Testis (tissue), 2 donors: ENCODE measurements at regions not wholly inside any gene's neighbourhood (a gene's known extent, or its start where the extent isn't known, plus 50 kb on each side); places are given as distances from the start of the nearest gene placed in this dataset.

ENCODE experiments used
- DNase-seq: peaks from one replicate; pipeline ENCODE4 v3.0.0-alpha.2; 2019
- H3K27ac ChIP-seq, 2 donors: fragments of 200-600 bp; sonication (generic); one replicate each; pipeline ENCODE4 v1.5.1; 2019
- H3K27me3 ChIP-seq: fragments of 200-600 bp; sonication (generic); one replicate; pipeline ENCODE4 v1.5.1; 2019
- H3K36me3 ChIP-seq: fragments of 200-600 bp; sonication (generic); one replicate; pipeline ENCODE4 v1.5.1; 2017; ENCODE audit warnings: low read depth; ENCODE audit errors: missing control alignments
- H3K4me1 ChIP-seq: fragments of 200-600 bp; sonication (generic); one replicate; pipeline ENCODE4 v1.5.1; 2019
- H3K4me3 ChIP-seq, 2 donors: fragments of 200-600 bp; sonication (generic); one replicate each; pipeline ENCODE4 v1.5.1; 2017 to 2019
- H3K9me3 ChIP-seq: fragments of 200-600 bp; sonication (generic); one replicate; pipeline ENCODE4 v1.5.1; 2017
- POLR2A ChIP-seq: fragments of 450-650 bp; IDR thresholded peaks from one replicate; pipeline ENCODE4 v1.6.1; 2017; ENCODE audit warnings: antibody characterized with exemption, mild to moderate bottlenecking, moderate library complexity
- WGBS, 2 donors: methylation state at CpG; one replicate each; pipeline ENCODE4 v1.1.5; 2018; 5-methylcytosine and 5-hydroxymethylcytosine counted together
- intact Hi-C: fragments of 100-400 bp; cut with DNase I; formaldehyde crosslinking; loops from one replicate; pipeline ENCODE4 v1.15.1; 2023; ENCODE audit warnings: low total_unique reads
- TF ChIP-seq, protein P1 (sequence below), 3 experiments: fragments of 450-650 bp in 2 of 3; fragments of 200-600 bp in 1 of 3; sonication (generic) in 1 of 3; IDR thresholded peaks; one replicate each; pipeline ENCODE4 v1.5.1; 2016 to 2019; ENCODE audit warnings: antibody characterized with exemption in 3 of 3, mild to moderate bottlenecking in 2 of 3, moderate library complexity in 1 of 3

GRCh38 chr1:234735476-234735875 lies 125.5 kb upstream of the IRF2BP2 start:
- no peak for DNase-seq
- intact Hi-C loops = no loop called here
- H3K27ac ChIP-seq = no peak overlapping the region
- 93 to 96% methylated on average over 14 of the region's 14 CpGs for WGBS, 2 donors
- no peak overlapping the region for H3K4me3 ChIP-seq
- H3K36me3 ChIP-seq = no peaks in the 10 kb centered on the region
- H3K27me3 ChIP-seq = no peaks in the 10 kb centered on the region
- no peaks in the 10 kb centered on the region for H3K4me1 ChIP-seq
- no peaks in the 10 kb centered on the region for H3K9me3 ChIP-seq
- no peak for TF ChIP-seq POLR2A
- TF ChIP-seq, protein P1, sequence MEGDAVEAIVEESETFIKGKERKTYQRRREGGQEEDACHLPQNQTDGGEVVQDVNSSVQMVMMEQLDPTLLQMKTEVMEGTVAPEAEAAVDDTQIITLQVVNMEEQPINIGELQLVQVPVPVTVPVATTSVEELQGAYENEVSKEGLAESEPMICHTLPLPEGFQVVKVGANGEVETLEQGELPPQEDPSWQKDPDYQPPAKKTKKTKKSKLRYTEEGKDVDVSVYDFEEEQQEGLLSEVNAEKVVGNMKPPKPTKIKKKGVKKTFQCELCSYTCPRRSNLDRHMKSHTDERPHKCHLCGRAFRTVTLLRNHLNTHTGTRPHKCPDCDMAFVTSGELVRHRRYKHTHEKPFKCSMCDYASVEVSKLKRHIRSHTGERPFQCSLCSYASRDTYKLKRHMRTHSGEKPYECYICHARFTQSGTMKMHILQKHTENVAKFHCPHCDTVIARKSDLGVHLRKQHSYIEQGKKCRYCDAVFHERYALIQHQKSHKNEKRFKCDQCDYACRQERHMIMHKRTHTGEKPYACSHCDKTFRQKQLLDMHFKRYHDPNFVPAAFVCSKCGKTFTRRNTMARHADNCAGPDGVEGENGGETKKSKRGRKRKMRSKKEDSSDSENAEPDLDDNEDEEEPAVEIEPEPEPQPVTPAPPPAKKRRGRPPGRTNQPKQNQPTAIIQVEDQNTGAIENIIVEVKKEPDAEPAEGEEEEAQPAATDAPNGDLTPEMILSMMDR (IDR thresholded peaks at IDR 0.05) = no peak

- H3K4me1 ChIP-seq = no peaks in the 10 kb centered on the region
- H3K27me3 ChIP-seq = no peaks in the 10 kb centered on the region
- no peaks in the 10 kb centered on the region for H3K9me3 ChIP-seq
- H3K4me3 ChIP-seq = no peak overlapping the region
- 67 to 74% methylated on average over 9 of the region's 9 CpGs for WGBS, 2 donors
- intact Hi-C loops = no loop called here
- DNase-seq = no peak
- H3K36me3 ChIP-seq = no peaks in the 10 kb centered on the region
- no peak overlapping the region for H3K27ac ChIP-seq
- TF ChIP-seq, protein P1 (IDR thresholded peaks at IDR 0.05) = no peak
- TF ChIP-seq POLR2A = no peak
Observed at GRCh38 chr1:234734869-234735268, 124.9 kb upstream of the IRF2BP2 start.

- intact Hi-C loops = no loop called here
- no peak for DNase-seq
Observed at GRCh38 chr1:234734412-234734835, 124.4 kb upstream of the IRF2BP2 start.

DNA sequence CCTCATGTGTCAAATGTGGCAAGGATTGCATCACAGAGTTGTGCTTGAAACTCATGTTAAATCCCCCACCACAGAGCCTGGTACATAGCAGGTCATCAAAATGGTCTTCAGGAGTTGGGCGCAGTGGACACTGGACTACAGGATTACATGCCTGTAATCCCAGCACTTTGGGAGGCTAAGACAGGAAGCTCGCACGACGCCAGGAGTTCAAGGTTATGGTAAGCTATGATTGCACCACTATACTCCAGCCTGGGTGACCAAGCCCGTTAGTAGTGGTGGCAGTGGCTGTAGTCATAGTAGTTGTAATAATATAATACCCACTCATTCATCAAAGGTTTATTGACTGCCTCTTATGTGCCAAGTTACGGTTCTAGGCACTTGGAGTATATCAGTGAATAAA lies 123.4 kb upstream of the IRF2BP2 start:
- TF ChIP-seq, protein P1 (IDR thresholded peaks at IDR 0.05) = no peak
- no peak for TF ChIP-seq POLR2A
- no peaks in the 10 kb centered on the region for H3K36me3 ChIP-seq
- no peaks in the 10 kb centered on the region for H3K9me3 ChIP-seq
- H3K27ac ChIP-seq = no peak overlapping the region
- DNase-seq = no peak
- 92 to 93% methylated on average over 6 of the region's 6 CpGs for WGBS, 2 donors
- intact Hi-C loops = no loop called here
- H3K4me3 ChIP-seq = no peak overlapping the region
- no peaks in the 10 kb centered on the region for H3K27me3 ChIP-seq
- peaks cover 1% of the 10 kb centered on the region for H3K4me1 ChIP-seq

More at GRCh38 chr1:234734412-234734835, 124.4 kb upstream of the IRF2BP2 start:
- Histone ChIP-seq H3K9me3 (no peaks in the 10 kb centered on the region), H3K4me1 (no peaks in the 10 kb centered on the region), H3K36me3 (no peaks in the 10 kb centered on the region), H3K4me3 (no peak overlapping the region), H3K27me3 (no peaks in the 10 kb centered on the region), H3K27ac (no peak overlapping the region)
- TF ChIP-seq, protein P1 (IDR thresholded peaks at IDR 0.05) = no peak
- TF ChIP-seq POLR2A = no peak
- 79 to 90% methylated on average over 13 of the region's 13 CpGs for whole genome bisulfite sequencing, 2 donors

DNA sequence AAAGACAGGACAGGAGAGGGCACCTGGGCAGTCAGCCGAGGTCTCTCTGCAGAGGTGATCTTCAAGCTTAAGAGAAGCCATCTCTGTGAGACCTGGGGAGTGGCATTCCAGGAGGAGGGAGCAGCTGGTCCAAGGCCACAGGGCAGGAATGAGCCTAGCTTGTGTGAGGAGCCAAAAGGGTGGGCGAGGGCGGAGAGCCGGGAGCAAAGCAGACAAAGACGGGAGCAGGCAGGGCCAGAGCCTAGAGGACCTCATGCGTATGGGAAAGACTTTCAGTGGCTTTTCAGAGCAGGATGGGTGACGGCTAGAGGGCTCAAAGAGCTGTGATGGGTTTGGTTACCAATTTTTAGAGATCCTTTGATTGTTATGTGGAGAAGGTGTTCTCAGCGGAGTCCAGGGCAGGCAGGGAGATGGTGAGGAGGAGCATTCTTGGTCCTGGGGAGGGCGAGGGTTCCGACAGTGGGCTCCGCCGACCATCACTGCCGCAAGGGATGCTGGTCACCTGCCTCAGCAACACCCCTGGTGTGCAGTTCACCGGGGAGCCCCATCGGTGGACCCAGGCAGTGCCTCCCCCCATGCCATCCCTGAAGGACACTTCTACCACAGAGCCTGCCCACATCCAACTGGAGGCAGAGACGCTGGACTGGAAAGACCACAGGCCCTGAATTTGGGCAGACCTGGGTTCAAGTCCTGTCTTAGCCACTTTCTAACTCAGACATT lies 122.9 kb upstream of the IRF2BP2 start:
- intact Hi-C loops = no loop called here

More for the DNA sequence above, 122.9 kb upstream of the IRF2BP2 start:
- Histone ChIP-seq H3K4me1 (peaks cover 7% of the 10 kb centered on the region), H3K27ac (no peak overlapping the region), H3K4me3 (no peak overlapping the region), H3K27me3 (no peaks in the 10 kb centered on the region), H3K9me3 (no peaks in the 10 kb centered on the region), H3K36me3 (no peaks in the 10 kb centered on the region)
- no peak for DNase-seq
- 87 to 92% methylated on average over 13 to 16 of the region's 16 CpGs for WGBS, 2 donors
- TF ChIP-seq, protein P1 (IDR thresholded peaks at IDR 0.05) = no peak
- no peak for TF ChIP-seq POLR2A
